PC-3 (cell line): ENCODE measurements at regions not wholly inside any gene's neighbourhood (a gene's known extent, or its start where the extent isn't known, plus 50 kb on each side); places are given as distances from the start of the nearest gene placed in this dataset.

Experiments used
- ATAC-seq: fragments of 200-7000 bp; cut with Tn5 transposase; 2 replicates; pipeline ENCODE4 v1.9.1; 2020; ENCODE audit warnings: mild to moderate bottlenecking, moderate library complexity
- BruUV-seq: library from RNA; stranded (reverse); fragments of 400-500 nt; replicated peaks from 2 replicates; lab custom pipeline; 2021; lab: Mats Ljungman, UMichigan
- CTCF ChIA-PET: fragments of 300-600 bp; sonication (Branson Sonifier 250); formaldehyde crosslinking; loops from one replicate; lab custom pipeline; 2022; ENCODE audit warnings: antibody characterized with exemption; lab: Charles Lee
- POLR2A ChIA-PET: fragments of 300-600 bp; sonication (Branson Sonifier 250); formaldehyde crosslinking; loops from one replicate; lab custom pipeline; 2022; ENCODE audit warnings: antibody characterized with exemption; ENCODE audit not compliant: unreplicated experiment; lab: Charles Lee
- DNase-seq: peaks from one replicate; pipeline ENCODE4 v3.0.0-alpha.2; 2015
- H2AFZ ChIP-seq: fragments of 300-600 bp; sonication (generic); 2 replicates; pipeline ENCODE4 v1.6.0; 2016; ENCODE audit warnings: antibody characterized with exemption, low read length
- H3F3A ChIP-seq: fragments of 300-600 bp; sonication (generic); one replicate; pipeline ENCODE4 v1.6.0; 2017; ENCODE audit warnings: antibody characterized with exemption, low read length, control low read depth, mild to moderate bottlenecking; ENCODE audit not compliant: unreplicated experiment
- H3K27ac ChIP-seq: fragments of 300-600 bp; sonication (generic); 2 replicates; pipeline ENCODE4 v1.5.1; 2016; ENCODE audit warnings: mild to moderate bottlenecking, low read length
- H3K27me3 ChIP-seq: fragments of 300-600 bp; sonication (generic); 2 replicates; pipeline ENCODE4 v1.6.1; 2016; ENCODE audit warnings: low read length, mixed read lengths
- H3K36me3 ChIP-seq: fragments of 300-600 bp; sonication (generic); 2 replicates; pipeline ENCODE4 v1.6.1; 2016; ENCODE audit warnings: low read depth, mixed run types, low read length, mixed read lengths
- H3K4me1 ChIP-seq: fragments of 300-600 bp; sonication (generic); 2 replicates; pipeline ENCODE4 v1.5.1; 2016; ENCODE audit warnings: low read length; ENCODE audit not compliant: insufficient read depth
- H3K4me2 ChIP-seq: fragments of 300-600 bp; sonication (generic); 2 replicates; pipeline ENCODE4 v1.6.0; 2016; ENCODE audit warnings: low read length
- H3K4me3 ChIP-seq: fragments of 300-600 bp; sonication (generic); 2 replicates; pipeline ENCODE4 v1.5.1; 2016; ENCODE audit warnings: mild to moderate bottlenecking, low read length, mixed read lengths
- H3K79me2 ChIP-seq: fragments of 300-600 bp; sonication (generic); 2 replicates; pipeline ENCODE4 v1.6.1; 2017; ENCODE audit warnings: low read length, mixed read lengths
- H3K9ac ChIP-seq: fragments of 300-600 bp; sonication (generic); 2 replicates; pipeline ENCODE4 v1.6.0; 2016; ENCODE audit warnings: mild to moderate bottlenecking, low read length
- H3K9me2 ChIP-seq: fragments of 300-600 bp; sonication (generic); replicated peaks from 2 replicates; pipeline ENCODE4 v1.6.1; 2016; ENCODE audit warnings: mixed run types, low read length, mixed read lengths
- H3K9me3 ChIP-seq: fragments of 300-600 bp; sonication (generic); 2 replicates; pipeline ENCODE4 v1.6.1; 2016; ENCODE audit warnings: low read length, mixed read lengths
- H4K20me1 ChIP-seq: fragments of 300-600 bp; sonication (generic); 2 replicates; pipeline ENCODE4 v1.6.1; 2016; ENCODE audit warnings: low read length, mixed read lengths
- CTCF ChIP-seq: fragments of 300-600 bp; sonication (generic); conservative IDR thresholded peaks from 2 replicates; pipeline ENCODE4 v1.5.1; 2017; ENCODE audit warnings: antibody characterized with exemption, low read depth, mild to moderate bottlenecking, low read length
- EZH2 ChIP-seq: fragments of 300-600 bp; sonication (generic); IDR thresholded peaks from one replicate; pipeline ENCODE4 v1.6.1; 2017; ENCODE audit warnings: antibody characterized with exemption, mild to moderate bottlenecking, low read length; ENCODE audit not compliant: unreplicated experiment
- EZH2phosphoT487 ChIP-seq: fragments of 300-600 bp; sonication (generic); IDR thresholded peaks from 2 replicates; pipeline ENCODE4 v1.6.1; 2018; ENCODE audit warnings: mild to moderate bottlenecking, antibody characterized with exemption, low read length, borderline replicate concordance
- intact Hi-C: fragments of 100-400 bp; cut with micrococcal nuclease; formaldehyde crosslinking; loops from 2 replicates; pipeline ENCODE4 v1.9.0; 2023

- no peaks in the 10 kb centered on the region for H3K36me3 ChIP-seq
- no peak overlapping the region for H3K27ac ChIP-seq
- H3K4me3 ChIP-seq = no peak overlapping the region
- ATAC-seq = no peak
- no peak overlapping the region for H3K4me2 ChIP-seq
- no peaks in the 10 kb centered on the region for H3K27me3 ChIP-seq
- no peaks in the 10 kb centered on the region for H3K4me1 ChIP-seq
- no TSS peak for BruUV-seq
- DNase-seq = no peak
- no peaks in the 10 kb centered on the region for H3K9me2 ChIP-seq
- ChIA-PET POLR2A (no interaction called here), CTCF (no interaction called here)
- no peaks in the 10 kb centered on the region for H4K20me1 ChIP-seq
- TF ChIP-seq EZH2phosphoT487 = no peak
- no peak for TF ChIP-seq EZH2
- TF ChIP-seq CTCF = no peak
- no peak overlapping the region for H2AFZ ChIP-seq
- no peaks in the 10 kb centered on the region for H3F3A ChIP-seq
- intact Hi-C loops = no loop called here
- H3K9ac ChIP-seq = no peak overlapping the region
- no peaks in the 10 kb centered on the region for H3K79me2 ChIP-seq
- no peaks in the 10 kb centered on the region for H3K9me3 ChIP-seq
Observed at GRCh38 chr3:127477396-127477795, 113.1 kb downstream of the TPRA1 start.

- ChIA-PET POLR2A (no interaction called here), CTCF (no interaction called here)
- H3K79me2 ChIP-seq = no peaks in the 10 kb centered on the region
- DNase-seq (no peak), ATAC-seq (no peak)
- no TSS peak for BruUV-seq
- no peaks in the 10 kb centered on the region for H3F3A ChIP-seq
- H3K36me3 ChIP-seq = no peaks in the 10 kb centered on the region
- H3K9me3 ChIP-seq = no peaks in the 10 kb centered on the region
- no peak overlapping the region for H3K27ac ChIP-seq
- H3K9me2 ChIP-seq = no peaks in the 10 kb centered on the region
- no peaks in the 10 kb centered on the region for H3K4me1 ChIP-seq
- H2AFZ ChIP-seq = no peak overlapping the region
- no peak overlapping the region for H3K9ac ChIP-seq
- H3K27me3 ChIP-seq = no peaks in the 10 kb centered on the region
- H4K20me1 ChIP-seq = no peaks in the 10 kb centered on the region
- no peak overlapping the region for H3K4me2 ChIP-seq
- no peak overlapping the region for H3K4me3 ChIP-seq
- intact Hi-C loops = no loop called here
- TF ChIP-seq EZH2 (no peak), EZH2phosphoT487 (no peak), CTCF (no peak)
Observed at GRCh38 chr3:127476936-127477335, 113.6 kb downstream of the TPRA1 start.

GRCh38 chr3:127475975-127476705, 114.4 kb downstream of the TPRA1 start:
- no peaks in the 10 kb centered on the region for H3K36me3 ChIP-seq
- no peak overlapping the region for H3K4me3 ChIP-seq
- no peaks in the 10 kb centered on the region for H4K20me1 ChIP-seq
- H3K9ac ChIP-seq = no peak overlapping the region
- no peaks in the 10 kb centered on the region for H3K79me2 ChIP-seq
- POLR2A ChIA-PET = no interaction called here
- DNase-seq = no peak
- no peaks in the 10 kb centered on the region for H3K4me1 ChIP-seq
- no peaks in the 10 kb centered on the region for H3K9me3 ChIP-seq
- CTCF ChIA-PET = no interaction called here
- ATAC-seq = no peak
- BruUV-seq = no TSS peak
- H3K9me2 ChIP-seq = no peaks in the 10 kb centered on the region
- no peaks in the 10 kb centered on the region for H3F3A ChIP-seq
- no peak overlapping the region for H2AFZ ChIP-seq
- H3K27ac ChIP-seq = no peak overlapping the region
- H3K4me2 ChIP-seq = no peak overlapping the region
- intact Hi-C loops = no loop called here
- H3K27me3 ChIP-seq = no peaks in the 10 kb centered on the region
- TF ChIP-seq EZH2phosphoT487 = no peak
- no peak for TF ChIP-seq CTCF
- TF ChIP-seq EZH2 = no peak
